ENCODE measurements at regions not wholly inside any gene's neighbourhood (a gene's known extent, or its start where the extent isn't known, plus 50 kb on each side); places are given as distances from the start of the nearest gene placed in this dataset.

GRCh38 chr10:52436664-52437063 lies 122.6 kb downstream of the DKK1 start:
- no peaks in the 10 kb centered on the region for H3K9me3 ChIP-seq (ENCODE audit: low read length)

DNA sequence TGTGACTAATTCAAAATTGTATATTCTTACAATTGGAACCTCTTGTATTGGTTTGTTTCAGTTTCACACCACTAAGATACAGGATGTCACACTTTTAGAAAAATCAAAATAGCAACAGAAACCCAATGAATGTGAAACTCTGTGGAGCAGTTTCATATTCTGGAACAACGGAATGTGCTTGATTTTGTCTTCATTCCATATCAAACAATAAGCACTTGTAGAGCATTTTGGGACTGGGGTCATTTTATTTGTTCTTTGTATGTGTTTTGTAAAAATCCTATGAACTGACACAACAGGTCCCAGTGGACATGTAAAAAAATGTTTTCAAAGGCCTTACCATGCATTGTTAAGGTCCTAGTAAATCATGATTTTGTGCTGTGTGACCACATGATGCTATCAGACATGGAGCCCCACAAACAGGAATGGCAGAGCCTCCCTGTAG lies 123.1 kb downstream of the DKK1 start:
- Histone ChIP-seq H3K9me3 (ENCODE audit: low read length) (no peaks in the 10 kb centered on the region), H4K20me1 (ENCODE audit: insufficient read depth) (no peaks in the 10 kb centered on the region), H3K27ac (ENCODE audit: low read length) (no peak overlapping the region), H2AFZ (ENCODE audit: low read depth, low read length) (no peak overlapping the region), H3K9ac (ENCODE audit: low read length) (no peak overlapping the region), H3K4me3 (ENCODE audit: low read length) (no peak overlapping the region), H3K4me2 (ENCODE audit: low read length) (no peak overlapping the region), H3K36me3 (ENCODE audit: insufficient read depth, low read length) (no peaks in the 10 kb centered on the region), H3F3A (ENCODE audit: insufficient read depth, low read length, poor library complexity, severe bottlenecking) (no peaks in the 10 kb centered on the region), H3K9me2 (ENCODE audit: insufficient read depth, low read length) (no peaks in the 10 kb centered on the region), H3K27me3 (ENCODE audit: insufficient read depth, low read depth, low read length) (no peaks in the 10 kb centered on the region), H3K79me2 (replicated peaks; ENCODE audit: insufficient read depth, low read length) (no peaks in the 10 kb centered on the region)
- TF ChIP-seq TAF1 (IDR thresholded peaks at IDR 0.05; ENCODE audit: low read depth) (no peak), REST (IDR thresholded peaks at IDR 0.05; ENCODE audit: borderline replicate concordance) (no peak), EP300 (conservative IDR thresholded peaks at IDR 0.05; ENCODE audit: poor library complexity, severe bottlenecking) (no peak), CTCF (IDR thresholded peaks at IDR 0.05; ENCODE audit: poor library complexity, severe bottlenecking) (no peak), EZH2 (IDR thresholded peaks at IDR 0.05; ENCODE audit: borderline replicate concordance, insufficient read depth, low read length, poor library complexity, severe bottlenecking) (no peak), POLR2AphosphoS5 (IDR thresholded peaks at IDR 0.05) (no peak), MXI1 (conservative IDR thresholded peaks at IDR 0.05; ENCODE audit: poor library complexity, severe bottlenecking) (no peak)

More at GRCh38 chr10:52436664-52437063, 122.6 kb downstream of the DKK1 start:
- no peak overlapping the region for H2AFZ ChIP-seq (ENCODE audit: low read depth, low read length)
- no peaks in the 10 kb centered on the region for H3K79me2 ChIP-seq (replicated peaks; ENCODE audit: insufficient read depth, low read length)
- H3K27me3 ChIP-seq (ENCODE audit: insufficient read depth, low read depth, low read length): no peaks in the 10 kb centered on the region
- H4K20me1 ChIP-seq (ENCODE audit: insufficient read depth): no peaks in the 10 kb centered on the region
- H3K36me3 ChIP-seq (ENCODE audit: insufficient read depth, low read length): no peaks in the 10 kb centered on the region
- H3K4me2 ChIP-seq (ENCODE audit: low read length): no peak overlapping the region
- no peaks in the 10 kb centered on the region for H3K9me2 ChIP-seq (ENCODE audit: insufficient read depth, low read length)
- no peak overlapping the region for H3K27ac ChIP-seq (ENCODE audit: low read length)
- H3K9ac ChIP-seq (ENCODE audit: low read length): no peak overlapping the region
- TF ChIP-seq RAD21 (conservative IDR thresholded peaks at IDR 0.05) (no peak), TAF1 (IDR thresholded peaks at IDR 0.05; ENCODE audit: low read depth) (no peak), EP300 (conservative IDR thresholded peaks at IDR 0.05; ENCODE audit: poor library complexity, severe bottlenecking) (no peak), EZH2 (IDR thresholded peaks at IDR 0.05; ENCODE audit: borderline replicate concordance, insufficient read depth, low read length, poor library complexity, severe bottlenecking) (no peak), SMC3 (conservative IDR thresholded peaks at IDR 0.05; ENCODE audit: poor library complexity) (no peak), POLR2AphosphoS5 (IDR thresholded peaks at IDR 0.05) (no peak), REST (IDR thresholded peaks at IDR 0.05; ENCODE audit: borderline replicate concordance) (no peak), CTCF (IDR thresholded peaks at IDR 0.05; ENCODE audit: poor library complexity, severe bottlenecking) (no peak), MXI1 (conservative IDR thresholded peaks at IDR 0.05; ENCODE audit: poor library complexity, severe bottlenecking) (no peak)
- H3F3A ChIP-seq (ENCODE audit: insufficient read depth, low read length, poor library complexity, severe bottlenecking): no peaks in the 10 kb centered on the region
- no peak overlapping the region for H3K4me3 ChIP-seq (ENCODE audit: low read length)

Measured in neural cell (in vitro differentiated cells).